Tibial artery (tissue), 4 donors: ENCODE measurements at regions not wholly inside any gene's neighbourhood (a gene's known extent, or its start where the extent isn't known, plus 50 kb on each side); places are given as distances from the start of the nearest gene placed in this dataset.

Experiments used
- DNase-seq, 2 donors: peaks; one replicate each; pipeline ENCODE4 v3.0.0-alpha.2; 2019
- H3K27ac ChIP-seq, 2 donors: fragments of 200-600 bp; sonication (generic) in 1 of 2; 1 replicate in 1 of 2; 2 replicates in 1 of 2; pipeline ENCODE4 v1.5.1; 2018 to 2019; ENCODE audit warnings: mild to moderate bottlenecking in 1 of 2
- H3K27me3 ChIP-seq, 2 donors: fragments of 200-600 bp; sonication (generic) in 1 of 2; one replicate each; pipeline versions ENCODE4 v1.5.1 to v1.6.0; 2016 to 2019
- H3K36me3 ChIP-seq, 3 donors: fragments of 200-600 bp; sonication (generic) in 2 of 3; one replicate each; pipeline ENCODE4 v1.5.1; 2016 to 2019; ENCODE audit warnings: mild to moderate bottlenecking in 2 of 3
- H3K4me1 ChIP-seq, 4 donors: fragments of 200-600 bp; sonication (generic) in 2 of 4; 1 replicate in 3 of 4; 2 replicates in 1 of 4; pipeline ENCODE4 v1.5.1; 2016 to 2019
- H3K4me3 ChIP-seq, 2 donors: fragments of 200-600 bp; sonication (generic) in 1 of 2; 1 replicate in 1 of 2; 2 replicates in 1 of 2; pipeline ENCODE4 v1.5.1; 2018 to 2019; ENCODE audit warnings: mild to moderate bottlenecking in 2 of 2
- H3K9me3 ChIP-seq, 3 donors: fragments of 200-600 bp; sonication (generic) in 1 of 3; one replicate each; pipeline ENCODE4 v1.5.1; 2016 to 2019
- intact Hi-C: fragments of 100-400 bp; cut with DNase I; formaldehyde crosslinking; loops from one replicate; pipeline ENCODE4 v1.15.0; 2023; ENCODE audit warnings: low total_unique reads
- TF ChIP-seq, protein P1 (sequence below), 2 experiments: fragments of 200-600 bp in 1 of 2; fragments of 450-650 bp in 1 of 2; IDR thresholded peaks; one replicate each; pipeline ENCODE4 v1.5.1; 2017 to 2019; ENCODE audit warnings: antibody characterized with exemption in 2 of 2, mild to moderate bottlenecking in 1 of 2, moderate library complexity in 1 of 2

GRCh38 chr15:47602121-47602520 is 115.2 kb upstream of the SEMA6D start:
- intact Hi-C loops: no loop called here
- Histone ChIP-seq H3K4me3 (no peak overlapping the region), H3K27me3 (no peaks in the 10 kb centered on the region), H3K9me3 (no peaks in the 10 kb centered on the region), H3K36me3 (no peaks in the 10 kb centered on the region), H3K27ac (no peak overlapping the region), H3K4me1 (no peaks in the 10 kb centered on the region)
- TF ChIP-seq, protein P1, sequence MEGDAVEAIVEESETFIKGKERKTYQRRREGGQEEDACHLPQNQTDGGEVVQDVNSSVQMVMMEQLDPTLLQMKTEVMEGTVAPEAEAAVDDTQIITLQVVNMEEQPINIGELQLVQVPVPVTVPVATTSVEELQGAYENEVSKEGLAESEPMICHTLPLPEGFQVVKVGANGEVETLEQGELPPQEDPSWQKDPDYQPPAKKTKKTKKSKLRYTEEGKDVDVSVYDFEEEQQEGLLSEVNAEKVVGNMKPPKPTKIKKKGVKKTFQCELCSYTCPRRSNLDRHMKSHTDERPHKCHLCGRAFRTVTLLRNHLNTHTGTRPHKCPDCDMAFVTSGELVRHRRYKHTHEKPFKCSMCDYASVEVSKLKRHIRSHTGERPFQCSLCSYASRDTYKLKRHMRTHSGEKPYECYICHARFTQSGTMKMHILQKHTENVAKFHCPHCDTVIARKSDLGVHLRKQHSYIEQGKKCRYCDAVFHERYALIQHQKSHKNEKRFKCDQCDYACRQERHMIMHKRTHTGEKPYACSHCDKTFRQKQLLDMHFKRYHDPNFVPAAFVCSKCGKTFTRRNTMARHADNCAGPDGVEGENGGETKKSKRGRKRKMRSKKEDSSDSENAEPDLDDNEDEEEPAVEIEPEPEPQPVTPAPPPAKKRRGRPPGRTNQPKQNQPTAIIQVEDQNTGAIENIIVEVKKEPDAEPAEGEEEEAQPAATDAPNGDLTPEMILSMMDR (IDR thresholded peaks at IDR 0.05): no peak
- DNase-seq: no peak

- Histone ChIP-seq H3K4me1 (peaks cover 0 to 3% (median 0%) of the 10 kb centered on the region in 4 donors), H3K4me3 (no peak overlapping the region), H3K27ac (no peak overlapping the region), H3K9me3 (no peaks in the 10 kb centered on the region), H3K27me3 (no peaks in the 10 kb centered on the region), H3K36me3 (no peaks in the 10 kb centered on the region)
- intact Hi-C loops: no loop called here
- TF ChIP-seq, protein P1 (IDR thresholded peaks at IDR 0.05): no peak
- DNase-seq: no peak
These were observed 114.3 kb upstream of the SEMA6D start for GRCh38 chr15:47603026-47603425.

DNA sequence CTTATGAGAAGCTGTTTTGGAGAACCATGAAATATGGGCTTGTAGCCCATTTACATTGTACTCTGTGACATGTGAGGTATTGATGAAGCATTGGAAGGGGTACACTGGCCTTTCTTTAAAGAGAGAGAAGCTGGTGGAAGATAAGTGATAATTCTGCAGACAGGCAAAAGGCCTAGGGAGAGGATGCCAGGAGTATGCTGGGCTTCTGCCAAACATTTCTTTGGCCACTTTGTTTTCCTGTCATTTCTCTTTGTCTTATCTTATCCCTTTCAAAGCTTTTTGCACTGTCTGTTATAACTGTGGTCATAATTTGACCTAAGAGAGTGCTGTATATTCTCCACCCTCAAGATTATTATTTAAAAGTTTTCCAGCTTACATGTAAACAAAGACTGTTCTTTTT is 109.6 kb upstream of the SEMA6D start:
- Histone ChIP-seq H3K27me3 (no peaks in the 10 kb centered on the region), H3K27ac (no peak overlapping the region)
- no peak for DNase-seq

GRCh38 chr15:47609693-47610092 is 107.6 kb upstream of the SEMA6D start:
- Histone ChIP-seq H3K36me3 (no peaks in the 10 kb centered on the region), H3K9me3 (no peaks in the 10 kb centered on the region), H3K4me1 (peaks cover 0 to 3% (median 0%) of the 10 kb centered on the region in 4 donors), H3K27ac (no peak overlapping the region), H3K27me3 (no peaks in the 10 kb centered on the region), H3K4me3 (no peak overlapping the region)
- DNase-seq: no peak
- TF ChIP-seq, protein P1 (IDR thresholded peaks at IDR 0.05): no peak
- intact Hi-C loops: no loop called here

More for the DNA sequence above, 109.6 kb upstream of the SEMA6D start:
- Histone ChIP-seq H3K36me3 (no peaks in the 10 kb centered on the region), H3K4me3 (no peak overlapping the region), H3K4me1 (peaks cover 0 to 3% (median 0%) of the 10 kb centered on the region in 4 donors), H3K9me3 (no peaks in the 10 kb centered on the region)
- intact Hi-C loops: no loop called here
- TF ChIP-seq, protein P1 (IDR thresholded peaks at IDR 0.05): no peak

GRCh38 chr15:47610736-47611135 is 106.6 kb upstream of the SEMA6D start:
- TF ChIP-seq, protein P1 (IDR thresholded peaks at IDR 0.05): no peak
- H3K27me3 ChIP-seq: no peaks in the 10 kb centered on the region
- H3K36me3 ChIP-seq: no peaks in the 10 kb centered on the region
- H3K9me3 ChIP-seq: no peaks in the 10 kb centered on the region
- no peak overlapping the region for H3K27ac ChIP-seq
- intact Hi-C loops: no loop called here
- H3K4me3 ChIP-seq: no peak overlapping the region
- peaks cover 0 to 3% (median 0%) of the 10 kb centered on the region in 4 donors for H3K4me1 ChIP-seq
- DNase-seq: no peak
